EL (cell line): ENCODE measurements at regions not wholly inside any gene's neighbourhood (a gene's known extent, or its start where the extent isn't known, plus 50 kb on each side); places are given as distances from the start of the nearest gene placed in this dataset.

ENCODE experiments used
- DNase-seq: peaks from one replicate; pipeline ENCODE4 v3.0.0-alpha.2; 2016

- DNase-seq: no peak
Measured at GRCh38 chr4:171130256-171130801, 682.9 kb upstream of the GALNTL6 start.

- DNase-seq: no peak
Measured at GRCh38 chr4:171118091-171118490, 695.1 kb upstream of the GALNTL6 start.

DNA sequence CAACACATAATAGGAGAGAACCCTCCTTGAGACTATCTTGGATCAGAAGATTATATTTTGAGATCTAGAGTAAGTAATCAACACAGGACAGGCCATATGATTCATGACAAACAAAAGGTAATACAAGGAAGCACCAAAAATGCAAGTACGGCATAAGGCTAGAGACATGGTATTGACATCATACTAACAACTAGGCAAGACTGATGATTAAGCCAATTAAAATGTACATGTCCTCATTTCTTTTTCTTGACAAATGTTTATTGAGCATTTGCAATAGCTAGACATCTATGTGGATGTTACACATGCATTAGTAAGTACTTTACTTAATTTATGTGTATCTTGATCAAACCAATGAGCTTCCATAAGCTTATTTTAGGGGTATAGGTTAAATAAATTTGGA lies 695.7 kb upstream of the GALNTL6 start:
- no peak for DNase-seq

DNA sequence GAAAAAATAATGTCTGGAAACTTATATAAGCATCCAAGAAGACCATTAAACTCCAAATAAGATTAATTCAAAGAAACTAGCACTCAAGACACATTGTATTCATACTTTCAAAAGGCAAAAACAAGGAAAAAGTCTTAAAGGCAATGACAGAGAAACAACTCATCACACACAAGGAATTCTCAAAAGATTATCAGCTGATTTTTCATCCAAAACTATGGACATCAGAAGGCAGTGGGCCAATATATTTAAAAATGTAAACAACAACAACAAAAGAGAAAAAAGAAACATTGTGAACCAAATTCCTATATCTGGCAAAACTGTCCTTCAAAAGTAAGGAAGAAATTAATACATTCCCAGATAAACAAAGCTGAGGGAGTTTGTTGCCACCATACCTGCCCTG lies 711.4 kb upstream of the GALNTL6 start:
- no peak for DNase-seq

DNA sequence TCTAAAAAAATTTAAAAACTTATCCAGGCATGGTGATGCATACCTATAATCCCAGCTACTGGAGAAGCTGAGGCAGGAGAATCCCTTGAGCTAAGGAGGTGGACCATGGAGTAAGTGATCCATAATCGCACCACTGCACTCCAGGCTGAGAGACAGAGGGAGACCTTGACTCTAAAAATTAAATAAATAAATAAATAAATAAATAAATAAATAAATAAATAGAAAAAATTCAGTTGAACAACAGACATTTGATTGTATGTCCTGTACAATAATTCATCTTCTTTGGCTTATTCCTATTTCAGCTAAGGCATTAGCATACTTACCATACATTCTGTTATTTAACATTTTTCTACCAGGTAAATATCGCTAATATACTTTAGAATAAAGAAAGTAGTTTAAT lies 726.1 kb upstream of the GALNTL6 start:
- no peak for DNase-seq

DNA sequence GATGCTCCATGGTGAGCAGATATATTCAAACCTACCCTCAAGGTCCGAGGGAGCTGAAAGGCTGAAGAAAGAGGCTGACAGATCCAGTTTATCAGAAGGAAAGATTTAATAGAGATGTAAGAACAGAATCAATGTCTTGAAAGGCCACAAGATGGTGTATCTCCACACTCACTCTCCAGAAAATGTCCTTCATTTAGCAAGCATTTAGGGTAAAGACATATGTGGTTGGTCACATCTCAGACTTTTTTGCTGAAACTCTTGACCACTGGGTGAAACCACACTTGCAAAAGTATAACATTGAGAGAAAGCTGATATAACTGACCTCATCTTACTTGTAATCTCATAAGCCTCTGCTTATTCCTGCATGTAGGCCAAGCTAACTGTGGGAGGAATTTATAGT lies 745.8 kb upstream of the GALNTL6 start:
- no peak for DNase-seq

DNA sequence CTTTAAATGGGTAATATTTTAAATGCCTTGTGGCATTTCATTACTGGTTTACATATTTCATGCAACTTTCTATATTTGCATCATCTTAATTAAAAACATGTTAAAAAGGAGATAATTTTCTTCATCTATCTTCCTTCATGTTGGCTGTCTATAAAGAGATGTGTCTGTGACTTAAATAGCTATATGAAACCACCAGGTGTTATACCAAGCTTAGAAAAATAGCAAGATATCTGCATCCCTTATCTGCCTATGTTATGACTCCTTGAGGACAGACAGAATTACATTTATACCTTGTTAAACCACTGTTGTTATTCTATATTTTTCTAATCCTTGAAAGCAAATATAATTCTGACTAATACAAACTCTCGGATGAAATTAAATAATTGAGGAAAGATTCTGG lies 763.8 kb upstream of the GALNTL6 start:
- no peak for DNase-seq

GRCh38 chr4:171042989-171043524 lies 770.1 kb upstream of the GALNTL6 start:
- no peak for DNase-seq

GRCh38 chr4:171035909-171036308 lies 777.3 kb upstream of the GALNTL6 start:
- no peak for DNase-seq

GRCh38 chr4:171031338-171031737 lies 781.9 kb upstream of the GALNTL6 start:
- no peak for DNase-seq

GRCh38 chr4:171025776-171026175 lies 787.4 kb upstream of the GALNTL6 start:
- no peak for DNase-seq

- no peak for DNase-seq
Measured at GRCh38 chr4:171025343-171025742, 787.9 kb upstream of the GALNTL6 start.

DNA sequence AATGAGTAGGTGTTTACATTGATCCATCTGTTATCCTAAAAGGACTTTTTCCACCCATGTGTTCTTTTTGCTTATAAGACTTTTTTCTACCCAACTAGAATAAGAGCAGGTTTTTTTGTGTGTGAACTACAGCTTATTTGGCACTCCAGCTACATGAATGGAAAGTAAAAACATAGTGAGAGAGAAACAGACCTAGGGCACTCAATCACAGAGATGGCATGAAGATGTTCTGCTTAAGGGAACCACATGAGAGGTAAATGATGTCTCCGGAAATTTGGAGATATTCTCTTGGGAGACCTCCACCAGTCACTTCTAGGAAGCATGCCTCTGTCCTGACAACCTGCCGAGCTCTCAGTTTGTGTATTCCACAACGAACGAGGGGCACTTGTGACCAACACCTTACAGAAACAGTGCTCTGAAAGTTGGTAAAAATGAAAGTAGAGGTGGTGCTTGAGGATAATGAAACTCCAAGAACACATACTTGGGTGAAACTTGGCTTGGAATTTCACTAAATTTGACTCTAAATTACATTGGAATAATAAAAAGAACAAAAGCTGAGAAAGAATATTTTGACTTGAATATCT lies 788.4 kb upstream of the GALNTL6 start:
- DNase-seq: no peak

- DNase-seq: no peak
Measured at GRCh38 chr4:171022824-171023230, 790.4 kb upstream of the GALNTL6 start.

DNA sequence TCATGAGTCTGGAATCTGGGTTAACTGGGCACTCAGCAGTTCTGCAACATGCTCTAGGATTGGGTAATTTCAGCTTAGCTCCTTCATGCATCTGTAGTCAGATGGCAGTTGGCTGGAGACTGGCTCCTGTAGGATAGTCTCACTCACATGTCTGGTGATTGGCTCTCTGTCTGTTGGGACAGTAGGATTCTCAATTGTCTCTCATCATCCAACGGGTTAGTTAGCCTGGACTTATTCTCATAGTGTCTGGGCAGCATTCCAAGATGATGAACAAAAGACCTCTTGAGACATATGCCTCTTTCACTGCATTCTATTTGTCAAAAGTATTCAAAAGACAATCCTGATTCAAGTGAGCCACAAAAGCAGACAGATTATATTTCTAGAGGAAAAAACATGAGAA lies 795.6 kb upstream of the GALNTL6 start:
- DNase-seq: no peak

- DNase-seq: no peak
Measured at GRCh38 chr4:171016145-171016544, 797.1 kb upstream of the GALNTL6 start.

DNA sequence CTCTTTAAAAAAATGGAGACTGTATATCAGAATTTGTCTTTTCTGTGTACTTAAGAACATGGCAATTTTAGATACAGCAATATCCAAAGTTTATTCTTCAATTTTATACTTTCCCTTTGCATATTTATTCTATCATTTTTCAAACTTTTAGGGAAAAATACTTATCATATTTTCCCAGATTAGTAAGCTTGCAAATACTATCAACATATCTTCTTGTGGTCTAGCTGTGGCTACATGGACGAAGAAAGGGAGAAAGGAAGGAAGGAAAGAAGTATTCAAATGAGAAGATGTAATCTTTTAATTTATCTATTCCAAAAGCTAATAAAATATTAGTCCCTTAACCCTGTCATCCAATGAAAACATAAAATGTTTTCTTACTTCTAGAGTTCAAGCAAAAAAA lies 797.8 kb upstream of the GALNTL6 start:
- no peak for DNase-seq

GRCh38 chr4:171007618-171008390 lies 805.4 kb upstream of the GALNTL6 start:
- DNase-seq: no peak

- no peak for DNase-seq
Measured at GRCh38 chr4:171002246-171002645, 811.0 kb upstream of the GALNTL6 start.

GRCh38 chr4:170990989-170991589 lies 822.1 kb upstream of the GALNTL6 start:
- DNase-seq: no peak

DNA sequence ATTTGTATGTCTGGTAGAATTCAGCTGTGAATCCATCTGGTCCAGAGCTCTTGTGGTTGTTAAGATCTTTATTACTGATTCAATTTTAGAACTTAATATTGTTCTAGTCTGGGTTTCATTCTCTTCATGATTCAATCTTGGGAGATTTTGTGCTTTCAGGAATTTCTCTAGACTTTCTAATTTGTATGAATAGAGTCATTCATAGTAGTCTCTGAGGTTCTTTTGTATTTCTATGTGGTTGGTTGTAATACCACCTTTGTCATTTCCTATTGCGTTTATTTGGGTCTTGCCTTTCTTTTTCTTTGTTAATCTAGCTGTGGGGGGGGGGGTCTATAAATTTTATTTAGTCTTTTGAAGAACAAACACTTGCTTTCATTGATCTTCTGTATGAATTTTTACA lies 824.8 kb upstream of the GALNTL6 start:
- DNase-seq: no peak

- DNase-seq: no peak
Measured at GRCh38 chr4:170979736-170980135, 833.5 kb upstream of the GALNTL6 start.

- no peak for DNase-seq
Measured at GRCh38 chr4:170978990-170979389, 834.2 kb upstream of the GALNTL6 start.

DNA sequence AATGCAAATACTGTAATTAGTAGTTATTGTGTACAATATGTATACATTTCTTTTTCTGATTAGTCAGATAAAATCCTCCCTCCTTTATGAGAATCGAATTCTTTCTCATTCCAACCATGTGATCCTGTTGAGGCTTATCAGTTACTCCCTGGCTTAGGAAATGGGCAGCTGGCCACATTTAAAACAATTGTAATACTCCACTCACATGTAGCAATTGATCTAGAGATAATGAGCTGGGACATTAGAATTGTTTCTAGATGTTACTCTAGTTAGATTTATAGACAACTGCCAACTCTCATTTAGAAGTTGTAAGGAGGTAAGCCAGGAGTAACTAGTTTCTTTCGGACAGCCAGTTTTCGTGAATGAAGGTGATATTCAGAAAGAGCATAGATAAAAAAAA lies 859.3 kb upstream of the AADAT start:
- no peak for DNase-seq
